Stomach (tissue), 4 donors: ENCODE measurements at regions not wholly inside any gene's neighbourhood (a gene's known extent, or its start where the extent isn't known, plus 50 kb on each side); places are given as distances from the start of the nearest gene placed in this dataset.

Source experiments
- EP300 ChIP-seq: sonication (generic); formaldehyde crosslinking; IDR thresholded peaks from one replicate; pipeline ENCODE4 v1.6.1; 2017; ENCODE audit warnings: antibody characterized with exemption
- POLR2A ChIP-seq, 4 donors: fragments of 450-650 bp; IDR thresholded peaks; one replicate each; pipeline ENCODE4 v1.6.1; 2016; ENCODE audit warnings: antibody characterized with exemption in 4 of 4, control low read depth in 2 of 4, mild to moderate bottlenecking in 1 of 4, moderate library complexity in 1 of 4
- POLR2AphosphoS5 ChIP-seq, 3 donors: sonication (generic); formaldehyde crosslinking; IDR thresholded peaks; one replicate each; pipeline ENCODE4 v1.6.1; 2016; ENCODE audit warnings: antibody characterized with exemption in 3 of 3
- TF ChIP-seq, protein P1 (sequence below), 7 experiments: fragments of 450-650 bp in 4 of 7; fragments of 200-600 bp in 3 of 7; sonication (generic) in 3 of 7; IDR thresholded peaks; one replicate each; pipeline ENCODE4 v1.5.1; 2016 to 2019; ENCODE audit warnings: antibody characterized with exemption in 7 of 7, control low read depth in 2 of 7, mild to moderate bottlenecking in 1 of 7

DNA sequence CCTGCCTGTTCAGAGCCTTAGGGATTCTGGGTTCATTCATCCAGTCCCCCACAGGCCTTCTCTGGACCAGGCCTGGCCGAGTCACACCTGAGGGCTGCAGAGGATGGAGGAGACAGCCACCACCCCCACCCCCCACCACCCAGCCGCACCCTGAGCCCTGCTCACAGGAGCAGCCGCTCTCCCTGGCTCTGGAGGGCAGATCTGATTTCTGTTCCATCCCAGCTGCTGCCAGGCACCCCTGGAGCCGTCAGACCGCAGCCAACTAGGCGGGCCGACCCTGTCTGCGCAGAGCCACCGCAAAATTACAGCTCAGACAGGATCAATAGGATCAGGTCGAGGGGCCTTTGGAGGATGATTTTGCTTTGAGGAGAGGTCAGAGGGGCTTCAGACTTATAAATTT, 154.6 kb upstream of the MYL2 start:
- TF ChIP-seq, protein P1, sequence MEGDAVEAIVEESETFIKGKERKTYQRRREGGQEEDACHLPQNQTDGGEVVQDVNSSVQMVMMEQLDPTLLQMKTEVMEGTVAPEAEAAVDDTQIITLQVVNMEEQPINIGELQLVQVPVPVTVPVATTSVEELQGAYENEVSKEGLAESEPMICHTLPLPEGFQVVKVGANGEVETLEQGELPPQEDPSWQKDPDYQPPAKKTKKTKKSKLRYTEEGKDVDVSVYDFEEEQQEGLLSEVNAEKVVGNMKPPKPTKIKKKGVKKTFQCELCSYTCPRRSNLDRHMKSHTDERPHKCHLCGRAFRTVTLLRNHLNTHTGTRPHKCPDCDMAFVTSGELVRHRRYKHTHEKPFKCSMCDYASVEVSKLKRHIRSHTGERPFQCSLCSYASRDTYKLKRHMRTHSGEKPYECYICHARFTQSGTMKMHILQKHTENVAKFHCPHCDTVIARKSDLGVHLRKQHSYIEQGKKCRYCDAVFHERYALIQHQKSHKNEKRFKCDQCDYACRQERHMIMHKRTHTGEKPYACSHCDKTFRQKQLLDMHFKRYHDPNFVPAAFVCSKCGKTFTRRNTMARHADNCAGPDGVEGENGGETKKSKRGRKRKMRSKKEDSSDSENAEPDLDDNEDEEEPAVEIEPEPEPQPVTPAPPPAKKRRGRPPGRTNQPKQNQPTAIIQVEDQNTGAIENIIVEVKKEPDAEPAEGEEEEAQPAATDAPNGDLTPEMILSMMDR (IDR thresholded peaks at IDR 0.05), result no peak
- TF ChIP-seq POLR2A (IDR thresholded peaks at IDR 0.05), result no peak
- TF ChIP-seq POLR2AphosphoS5 (IDR thresholded peaks at IDR 0.05), result no peak
- TF ChIP-seq EP300, result no peak
